GM21723 (cell line): ENCODE measurements at regions not wholly inside any gene's neighbourhood (a gene's known extent, or its start where the extent isn't known, plus 50 kb on each side); places are given as distances from the start of the nearest gene placed in this dataset.
A peak's percentile ranks its signal among the peaks of the same experiment; 100 is the strongest.
"Not testable (repeated sequence)": the region's sequence is repeated elsewhere in the genome, so short reads cannot be mapped to it uniquely, and the experiment has no call there.

Source experiments
- ATAC-seq: cut with Tn5 transposase; IDR thresholded peaks from one replicate; pipeline ENCODE4 v1.9.1; 2021; ENCODE audit warnings: mild to moderate bottlenecking, moderate library complexity; ENCODE audit not compliant: unreplicated experiment

GRCh38 chr5:108536321-108536720 is 154.4 kb upstream of the FBXL17 start:
- no peak for ATAC-seq

GRCh38 chr5:108532129-108532445 is 150.2 kb upstream of the FBXL17 start:
- not testable (repeated sequence) for ATAC-seq

GRCh38 chr5:108531367-108532128 is 149.7 kb upstream of the FBXL17 start:
- ATAC-seq = no peak

GRCh38 chr5:108530706-108531105 is 148.8 kb upstream of the FBXL17 start:
- ATAC-seq = no peak

GRCh38 chr5:108529381-108529780 is 147.5 kb upstream of the FBXL17 start:
- ATAC-seq = no peak

- no peak for ATAC-seq
Observed at GRCh38 chr5:108528655-108529054, 146.8 kb upstream of the FBXL17 start.

- ATAC-seq = no peak
Observed at GRCh38 chr5:108524564-108524963, 142.7 kb upstream of the FBXL17 start.

- no peak for ATAC-seq
Observed at GRCh38 chr5:108523360-108523759, 141.5 kb upstream of the FBXL17 start.

- ATAC-seq = peak; percentile 56
Observed at GRCh38 chr5:108521841-108522506, 140.1 kb upstream of the FBXL17 start.

- peak; percentile 92 for ATAC-seq
Observed at GRCh38 chr5:108521011-108521700, 139.3 kb upstream of the FBXL17 start.

GRCh38 chr5:108516785-108517184 is 134.9 kb upstream of the FBXL17 start:
- ATAC-seq = no peak

- ATAC-seq = no peak
Observed at GRCh38 chr5:108515517-108516105, 133.7 kb upstream of the FBXL17 start.

- no peak for ATAC-seq
Observed at GRCh38 chr5:108508979-108509378, 127.1 kb upstream of the FBXL17 start.

- no peak for ATAC-seq
Observed at GRCh38 chr5:108507631-108508030, 125.7 kb upstream of the FBXL17 start.

GRCh38 chr5:108505608-108506007 is 123.7 kb upstream of the FBXL17 start:
- no peak for ATAC-seq

- ATAC-seq = no peak
Observed at GRCh38 chr5:108504974-108505373, 123.1 kb upstream of the FBXL17 start.

GRCh38 chr5:108503986-108504385 is 122.1 kb upstream of the FBXL17 start:
- ATAC-seq = no peak

GRCh38 chr5:108495615-108496014 is 113.7 kb upstream of the FBXL17 start:
- not testable (repeated sequence) for ATAC-seq

GRCh38 chr5:108487951-108488350 is 106.1 kb upstream of the FBXL17 start:
- no peak for ATAC-seq

- ATAC-seq = no peak
Observed at GRCh38 chr5:108484035-108484434, 102.1 kb upstream of the FBXL17 start.

GRCh38 chr5:108481355-108481931 is 99.5 kb upstream of the FBXL17 start:
- ATAC-seq = peak; percentile 61
